Breast epithelium (tissue), 4 donors: ENCODE measurements at regions not wholly inside any gene's neighbourhood (a gene's known extent, or its start where the extent isn't known, plus 50 kb on each side); places are given as distances from the start of the nearest gene placed in this dataset.
"Not testable (repeated sequence)": the region's sequence is repeated elsewhere in the genome, so short reads cannot be mapped to it uniquely, and the experiment has no call there.

ENCODE experiments used
- DNase-seq, 2 donors: peaks; one replicate each; pipeline ENCODE4 v3.0.0-alpha.2; 2019; ENCODE audit warnings: low spot score in 2 of 2
- H3K27ac ChIP-seq, 2 donors: fragments of 200-600 bp; sonication (generic) in 1 of 2; one replicate each; pipeline ENCODE4 v1.5.1; 2016 to 2019; ENCODE audit warnings: mild to moderate bottlenecking in 1 of 2
- H3K27me3 ChIP-seq, 2 donors: fragments of 200-600 bp; sonication (generic) in 1 of 2; one replicate each; pipeline versions ENCODE4 v1.5.1 to v1.6.0; 2017 to 2019; ENCODE audit warnings: control low read depth in 1 of 2, mild to moderate bottlenecking in 1 of 2
- H3K36me3 ChIP-seq: fragments of 200-600 bp; one replicate; pipeline ENCODE4 v1.5.1; 2019
- H3K4me1 ChIP-seq, 2 donors: fragments of 200-600 bp; sonication (generic); one replicate each; pipeline ENCODE4 v1.5.1; 2016 to 2019; ENCODE audit warnings: control low read depth in 1 of 2
- H3K4me3 ChIP-seq, 3 donors: fragments of 200-600 bp; sonication (generic); 1 replicate in 2 of 3; 2 replicates in 1 of 3; pipeline ENCODE4 v1.5.1; 2016 to 2019; ENCODE audit warnings: mild to moderate bottlenecking in 3 of 3, moderate library complexity in 2 of 3
- H3K9me3 ChIP-seq, 2 donors: fragments of 200-600 bp; sonication (generic) in 1 of 2; one replicate each; pipeline ENCODE4 v1.5.1; 2016 to 2019; ENCODE audit warnings: control low read depth in 1 of 2
- CTCF ChIP-seq, 3 donors: fragments of 450-650 bp; IDR thresholded peaks; one replicate each; pipeline ENCODE4 v1.5.1; 2016 to 2017; ENCODE audit warnings: antibody characterized with exemption in 3 of 3, mild to moderate bottlenecking in 3 of 3, moderate library complexity in 3 of 3
- POLR2A ChIP-seq: fragments of 450-650 bp; IDR thresholded peaks from one replicate; pipeline ENCODE4 v1.6.1; 2016; ENCODE audit warnings: antibody characterized with exemption, mild to moderate bottlenecking, moderate library complexity
- POLR2AphosphoS5 ChIP-seq, 3 donors: sonication (generic); formaldehyde crosslinking; IDR thresholded peaks; one replicate each; pipeline ENCODE4 v1.6.1; 2017; ENCODE audit warnings: antibody characterized with exemption in 3 of 3
- intact Hi-C: fragments of 100-400 bp; cut with DNase I; formaldehyde crosslinking; loops from one replicate; pipeline ENCODE4 v1.15.1; 2023; ENCODE audit warnings: low total_unique reads

- Histone ChIP-seq H3K27me3 (no peaks in the 10 kb centered on the region), H3K4me1 (no peaks in the 10 kb centered on the region), H3K4me3 (no peak overlapping the region), H3K9me3 (no peaks in the 10 kb centered on the region), H3K36me3 (no peaks in the 10 kb centered on the region), H3K27ac (no peak overlapping the region)
- DNase-seq: no peak
- no peak for TF ChIP-seq POLR2A
- TF ChIP-seq POLR2AphosphoS5 (IDR thresholded peaks at IDR 0.05): no peak
- no peak for TF ChIP-seq CTCF (IDR thresholded peaks at IDR 0.05)
- intact Hi-C loops: loop anchor here (5.0 kb wide), 1 partner anchor 337 kb away; the partner anchor contains the start of gene ZKSCAN8
Observed at GRCh38 chr6:27805347-27805746, 106.8 kb downstream of the OR2B2 start.

GRCh38 chr6:27804851-27805250 lies 107.3 kb downstream of the OR2B2 start:
- H3K4me1 ChIP-seq: no peaks in the 10 kb centered on the region
- no peaks in the 10 kb centered on the region for H3K27me3 ChIP-seq
- no peaks in the 10 kb centered on the region for H3K9me3 ChIP-seq
- no peak overlapping the region for H3K27ac ChIP-seq
- no peaks in the 10 kb centered on the region for H3K36me3 ChIP-seq
- intact Hi-C loops: loop anchor here (5.0 kb wide), 1 partner anchor 337 kb away; the partner anchor contains the start of gene ZKSCAN8
- no peak overlapping the region for H3K4me3 ChIP-seq
- TF ChIP-seq CTCF (IDR thresholded peaks at IDR 0.05): no peak
- TF ChIP-seq POLR2AphosphoS5 (IDR thresholded peaks at IDR 0.05): no peak
- no peak for TF ChIP-seq POLR2A
- no peak for DNase-seq

- no peaks in the 10 kb centered on the region for H3K4me1 ChIP-seq
- no peaks in the 10 kb centered on the region for H3K27me3 ChIP-seq
- TF ChIP-seq POLR2AphosphoS5 (IDR thresholded peaks at IDR 0.05): no peak
- TF ChIP-seq CTCF (IDR thresholded peaks at IDR 0.05): no peak
- TF ChIP-seq POLR2A: no peak
- no peaks in the 10 kb centered on the region for H3K36me3 ChIP-seq
- H3K27ac ChIP-seq: no peak overlapping the region
- DNase-seq: no peak
- H3K9me3 ChIP-seq: no peaks in the 10 kb centered on the region
- intact Hi-C loops: no loop called here
- no peak overlapping the region for H3K4me3 ChIP-seq
Observed at GRCh38 chr6:27800731-27801373, 111.3 kb downstream of the OR2B2 start.

GRCh38 chr6:27797960-27798359 lies 114.2 kb downstream of the OR2B2 start:
- Histone ChIP-seq H3K27me3 (no peaks in the 10 kb centered on the region), H3K27ac (no peak overlapping the region), H3K36me3 (no peaks in the 10 kb centered on the region), H3K4me3 (no peak overlapping the region), H3K4me1 (no peaks in the 10 kb centered on the region), H3K9me3 (no peaks in the 10 kb centered on the region)
- intact Hi-C loops: no loop called here
- no peak for DNase-seq
- TF ChIP-seq POLR2A (no peak), POLR2AphosphoS5 (IDR thresholded peaks at IDR 0.05) (no peak), CTCF (IDR thresholded peaks at IDR 0.05) (no peak)

GRCh38 chr6:27796736-27797481 lies 115.3 kb downstream of the OR2B2 start:
- H3K36me3 ChIP-seq, H3K27me3 ChIP-seq, H3K4me1 ChIP-seq, H3K27ac ChIP-seq, DNase-seq, H3K4me3 ChIP-seq, intact Hi-C loops, H3K9me3 ChIP-seq: not testable (repeated sequence)
